ENCODE measurements at regions not wholly inside any gene's neighbourhood (a gene's known extent, or its start where the extent isn't known, plus 50 kb on each side); places are given as distances from the start of the nearest gene placed in this dataset.

DNA sequence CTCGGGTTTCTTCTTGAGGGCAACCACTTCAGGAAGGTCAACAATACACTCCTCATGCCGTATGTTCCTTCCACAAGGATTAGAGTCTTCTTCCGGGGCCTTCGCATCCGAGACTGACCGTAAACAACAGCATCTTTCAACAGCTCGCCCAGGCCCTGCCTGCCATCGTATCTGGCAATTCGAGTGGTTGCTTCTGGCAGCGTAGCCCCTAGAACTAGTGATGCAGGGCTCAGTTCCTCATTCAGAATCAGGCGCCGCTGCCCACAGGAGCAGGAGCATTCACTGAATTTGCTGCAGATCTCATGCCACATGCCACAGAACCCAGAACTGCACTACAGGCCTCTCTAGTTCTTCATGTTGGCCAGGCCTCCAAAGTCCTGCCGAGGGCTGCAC is 59.0 kb upstream of the AFDN start:
- TF ChIP-seq POLR2AphosphoS5 (IDR thresholded peaks at IDR 0.05) (no peak), POLR2A (IDR thresholded peaks at IDR 0.05) (no peak)
- TF ChIP-seq, protein P1, sequence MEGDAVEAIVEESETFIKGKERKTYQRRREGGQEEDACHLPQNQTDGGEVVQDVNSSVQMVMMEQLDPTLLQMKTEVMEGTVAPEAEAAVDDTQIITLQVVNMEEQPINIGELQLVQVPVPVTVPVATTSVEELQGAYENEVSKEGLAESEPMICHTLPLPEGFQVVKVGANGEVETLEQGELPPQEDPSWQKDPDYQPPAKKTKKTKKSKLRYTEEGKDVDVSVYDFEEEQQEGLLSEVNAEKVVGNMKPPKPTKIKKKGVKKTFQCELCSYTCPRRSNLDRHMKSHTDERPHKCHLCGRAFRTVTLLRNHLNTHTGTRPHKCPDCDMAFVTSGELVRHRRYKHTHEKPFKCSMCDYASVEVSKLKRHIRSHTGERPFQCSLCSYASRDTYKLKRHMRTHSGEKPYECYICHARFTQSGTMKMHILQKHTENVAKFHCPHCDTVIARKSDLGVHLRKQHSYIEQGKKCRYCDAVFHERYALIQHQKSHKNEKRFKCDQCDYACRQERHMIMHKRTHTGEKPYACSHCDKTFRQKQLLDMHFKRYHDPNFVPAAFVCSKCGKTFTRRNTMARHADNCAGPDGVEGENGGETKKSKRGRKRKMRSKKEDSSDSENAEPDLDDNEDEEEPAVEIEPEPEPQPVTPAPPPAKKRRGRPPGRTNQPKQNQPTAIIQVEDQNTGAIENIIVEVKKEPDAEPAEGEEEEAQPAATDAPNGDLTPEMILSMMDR (IDR thresholded peaks at IDR 0.05): no peak

GRCh38 chr6:167768471-167769215 is 58.1 kb upstream of the AFDN start:
- Histone ChIP-seq H3K36me3 (no peaks in the 10 kb centered on the region), H3K27ac (no peak overlapping the region), H3K4me1 (no peaks in the 10 kb centered on the region), H3K9me3 (no peaks in the 10 kb centered on the region), H3K27me3 (no peaks in the 10 kb centered on the region), H3K4me3 (no peak overlapping the region)
- no peak for DNase-seq (ENCODE audit: low spot score in 2 of 2)
- intact Hi-C loops (cut with DNase I; ENCODE audit: low total_unique reads): no loop called here
- TF ChIP-seq, protein P1 (IDR thresholded peaks at IDR 0.05): no peak
- TF ChIP-seq POLR2AphosphoS5 (IDR thresholded peaks at IDR 0.05): no peak
- no peak for TF ChIP-seq POLR2A (IDR thresholded peaks at IDR 0.05)

More for the DNA sequence above, 59.0 kb upstream of the AFDN start:
- intact Hi-C loops (cut with DNase I; ENCODE audit: low total_unique reads): no loop called here
- no peak overlapping the region for H3K4me3 ChIP-seq
- no peaks in the 10 kb centered on the region for H3K36me3 ChIP-seq
- H3K4me1 ChIP-seq: no peaks in the 10 kb centered on the region
- no peak overlapping the region for H3K27ac ChIP-seq
- no peaks in the 10 kb centered on the region for H3K9me3 ChIP-seq
- no peaks in the 10 kb centered on the region for H3K27me3 ChIP-seq
- no peak for DNase-seq (ENCODE audit: low spot score in 2 of 2)

GRCh38 chr6:167769408-167770190 is 57.1 kb upstream of the AFDN start:
- no peak for DNase-seq (ENCODE audit: low spot score in 2 of 2)
- TF ChIP-seq, protein P1 (IDR thresholded peaks at IDR 0.05): no peak
- TF ChIP-seq POLR2AphosphoS5 (IDR thresholded peaks at IDR 0.05): no peak
- no peak for TF ChIP-seq POLR2A (IDR thresholded peaks at IDR 0.05)
- H3K4me1 ChIP-seq: no peaks in the 10 kb centered on the region
- no peaks in the 10 kb centered on the region for H3K36me3 ChIP-seq
- intact Hi-C loops (cut with DNase I; ENCODE audit: low total_unique reads): no loop called here
- no peak overlapping the region for H3K27ac ChIP-seq
- no peaks in the 10 kb centered on the region for H3K27me3 ChIP-seq
- H3K9me3 ChIP-seq: no peaks in the 10 kb centered on the region
- no peak overlapping the region for H3K4me3 ChIP-seq

DNA sequence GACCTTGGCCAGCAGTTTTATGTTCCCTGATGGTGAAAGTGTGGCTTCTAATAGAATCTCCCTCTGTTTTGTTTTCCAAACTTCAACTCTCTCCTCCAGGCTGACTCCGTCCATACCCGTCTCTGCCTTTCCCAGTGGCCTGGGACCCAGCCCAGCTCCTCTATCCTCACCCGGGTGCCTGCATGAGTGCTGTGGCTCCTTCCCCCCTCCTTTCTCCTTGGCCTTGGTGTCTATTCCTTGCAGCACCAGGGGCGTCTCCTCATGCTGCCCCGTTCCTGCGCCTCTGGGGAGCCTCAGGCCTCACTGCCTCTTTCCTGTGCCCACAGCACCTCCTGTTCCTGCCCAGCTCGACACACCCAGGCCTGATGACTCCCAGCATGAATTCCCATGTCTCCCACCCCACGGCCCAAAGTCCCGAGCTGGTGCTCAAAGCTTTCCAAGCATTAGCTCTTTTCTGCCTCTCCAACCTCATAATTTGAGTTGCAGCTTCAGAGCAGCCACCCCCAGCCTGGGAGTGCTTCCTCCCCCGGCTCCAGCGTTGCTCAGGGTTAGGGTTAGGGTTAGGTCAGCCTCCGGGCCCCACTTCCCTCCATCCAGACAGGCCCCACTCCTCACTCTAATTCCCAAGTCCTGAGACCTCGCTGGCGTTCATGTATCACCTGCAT is 56.3 kb upstream of the AFDN start:
- H3K4me3 ChIP-seq: no peak overlapping the region
- H3K27me3 ChIP-seq: no peaks in the 10 kb centered on the region
- H3K9me3 ChIP-seq: no peaks in the 10 kb centered on the region
- TF ChIP-seq POLR2AphosphoS5 (IDR thresholded peaks at IDR 0.05): no peak
- no peak for TF ChIP-seq POLR2A (IDR thresholded peaks at IDR 0.05)
- TF ChIP-seq, protein P1 (IDR thresholded peaks at IDR 0.05): no peak
- H3K27ac ChIP-seq: no peak overlapping the region
- H3K4me1 ChIP-seq: no peaks in the 10 kb centered on the region
- intact Hi-C loops (cut with DNase I; ENCODE audit: low total_unique reads): no loop called here
- no peak for DNase-seq (ENCODE audit: low spot score in 2 of 2)
- no peaks in the 10 kb centered on the region for H3K36me3 ChIP-seq
